Naive B cell (primary cell): ENCODE measurements at regions not wholly inside any gene's neighbourhood (a gene's known extent, or its start where the extent isn't known, plus 50 kb on each side); places are given as distances from the start of the nearest gene placed in this dataset.
A peak's percentile ranks its signal among the peaks of the same experiment; 100 is the strongest.

Experiments used
- ATAC-seq, 2 donors: fragments of 150-1000 bp; cut with Tn5 transposase; 2 replicates each; pipeline ENCODE4 v1.10.0; 2021; ENCODE audit warnings: low read depth in 2 of 2, mild to moderate bottlenecking in 2 of 2, moderate library complexity in 2 of 2
- DNase-seq: peaks from one replicate; pipeline ENCODE4 v3.0.0; 2022
- H3K27ac Mint-ChIP-seq, 6 donors: one replicate each; pipeline ENCODE4 v1.8.0; 2020 to 2022; ENCODE audit warnings: mild to moderate bottlenecking in 6 of 6, mixed read lengths in 6 of 6, moderate library complexity in 5 of 6, inconsistent platforms in 2 of 6
- H3K27me3 Mint-ChIP-seq, 3 donors: one replicate each; pipeline ENCODE4 v1.8.0; 2021 to 2022; ENCODE audit warnings: mixed read lengths in 3 of 3, mild to moderate bottlenecking in 1 of 3
- H3K36me3 Mint-ChIP-seq, 2 donors: one replicate each; pipeline ENCODE4 v1.8.0; 2020 to 2022; ENCODE audit warnings: mixed read lengths in 2 of 2, inconsistent platforms in 1 of 2, mild to moderate bottlenecking in 1 of 2
- H3K4me1 Mint-ChIP-seq, 3 donors: one replicate each; pipeline ENCODE4 v1.8.0; 2020 to 2022; ENCODE audit warnings: mixed read lengths in 3 of 3, inconsistent platforms in 1 of 3, mild to moderate bottlenecking in 1 of 3, moderate library complexity in 1 of 3
- H3K4me3 Mint-ChIP-seq, 8 donors: one replicate each; pipeline ENCODE4 v1.8.0; 2020 to 2022; ENCODE audit warnings: mild to moderate bottlenecking in 8 of 8, mixed read lengths in 8 of 8, moderate library complexity in 8 of 8, inconsistent platforms in 2 of 8
- H3K9me3 Mint-ChIP-seq, 7 donors: one replicate each; pipeline ENCODE4 v1.8.0; 2020 to 2022; ENCODE audit warnings: mixed read lengths in 7 of 7, mild to moderate bottlenecking in 5 of 7, inconsistent platforms in 2 of 7, moderate library complexity in 1 of 7

GRCh38 chr7:96836456-96836855 is 126.8 kb upstream of the SEM1 start:
- peak overlapping the region in 4 of 8 donors; percentile 7 to 50 (median 20) for H3K4me3 Mint-ChIP-seq
- H3K27ac Mint-ChIP-seq, result no peak overlapping the region
- H3K4me1 Mint-ChIP-seq, result peaks cover 0 to 15% (median 11%) of the 10 kb centered on the region in 3 donors
- H3K9me3 Mint-ChIP-seq, result no peaks in the 10 kb centered on the region
- ATAC-seq (no peak), DNase-seq (no peak)
- H3K36me3 Mint-ChIP-seq, result no peaks in the 10 kb centered on the region
- no peaks in the 10 kb centered on the region for H3K27me3 Mint-ChIP-seq

GRCh38 chr7:96837593-96837992 is 127.9 kb upstream of the SEM1 start:
- no peak overlapping the region for H3K27ac Mint-ChIP-seq
- H3K36me3 Mint-ChIP-seq, result no peaks in the 10 kb centered on the region
- H3K4me1 Mint-ChIP-seq, result peaks cover 0 to 15% (median 11%) of the 10 kb centered on the region in 3 donors
- no peak for ATAC-seq
- no peaks in the 10 kb centered on the region for H3K27me3 Mint-ChIP-seq
- DNase-seq, result no peak
- H3K4me3 Mint-ChIP-seq, result no peak overlapping the region
- H3K9me3 Mint-ChIP-seq, result no peaks in the 10 kb centered on the region

GRCh38 chr7:96838481-96838880 is 128.8 kb upstream of the SEM1 start:
- peak overlapping the region in 1 of 8 donors; percentile 17 for H3K4me3 Mint-ChIP-seq
- H3K27ac Mint-ChIP-seq, result peak overlapping the region in 1 of 6 donors; percentile 21
- H3K36me3 Mint-ChIP-seq, result no peaks in the 10 kb centered on the region
- peaks cover 0 to 15% (median 11%) of the 10 kb centered on the region in 3 donors for H3K4me1 Mint-ChIP-seq
- H3K27me3 Mint-ChIP-seq, result no peaks in the 10 kb centered on the region
- ATAC-seq (no peak), DNase-seq (no peak)
- no peaks in the 10 kb centered on the region for H3K9me3 Mint-ChIP-seq

GRCh38 chr7:96855139-96855538 is 145.5 kb upstream of the SEM1 start:
- Mint-ChIP-seq H3K4me3 (no peak overlapping the region), H3K27me3 (peaks cover 0 to 4% (median 0%) of the 10 kb centered on the region in 3 donors), H3K9me3 (peaks cover 0 to 2% (median under 1%) of the 10 kb centered on the region in 7 donors), H3K27ac (no peak overlapping the region), H3K36me3 (no peaks in the 10 kb centered on the region), H3K4me1 (no peaks in the 10 kb centered on the region)
- no peak for DNase-seq
- ATAC-seq, result no peak

- H3K36me3 Mint-ChIP-seq, result no peaks in the 10 kb centered on the region
- no peak for ATAC-seq
- no peak overlapping the region for H3K27ac Mint-ChIP-seq
- DNase-seq, result no peak
- peaks cover 0 to 6% (median 2%) of the 10 kb centered on the region in 7 donors for H3K9me3 Mint-ChIP-seq
- peaks cover 0 to 4% (median 0%) of the 10 kb centered on the region in 3 donors for H3K27me3 Mint-ChIP-seq
- H3K4me1 Mint-ChIP-seq, result no peaks in the 10 kb centered on the region
- H3K4me3 Mint-ChIP-seq, result no peak overlapping the region
These were observed 146.0 kb upstream of the SEM1 start for GRCh38 chr7:96855691-96856090.

GRCh38 chr7:96869538-96869937 is 135.8 kb upstream of the DLX6 start:
- DNase-seq (no peak), ATAC-seq (no peak)
- no peak overlapping the region for H3K4me3 Mint-ChIP-seq
- H3K27me3 Mint-ChIP-seq, result peaks cover 0 to 5% (median 4%) of the 10 kb centered on the region in 3 donors
- H3K4me1 Mint-ChIP-seq, result no peaks in the 10 kb centered on the region
- no peaks in the 10 kb centered on the region for H3K36me3 Mint-ChIP-seq
- no peak overlapping the region for H3K27ac Mint-ChIP-seq
- peaks cover 0 to 2% (median 0%) of the 10 kb centered on the region in 7 donors for H3K9me3 Mint-ChIP-seq

GRCh38 chr7:96870185-96870584 is 135.2 kb upstream of the DLX6 start:
- no peaks in the 10 kb centered on the region for H3K4me1 Mint-ChIP-seq
- no peak for ATAC-seq
- H3K36me3 Mint-ChIP-seq, result no peaks in the 10 kb centered on the region
- H3K9me3 Mint-ChIP-seq, result peaks cover 0 to 2% (median 0%) of the 10 kb centered on the region in 7 donors
- no peak overlapping the region for H3K4me3 Mint-ChIP-seq
- no peak overlapping the region for H3K27ac Mint-ChIP-seq
- DNase-seq, result no peak
- H3K27me3 Mint-ChIP-seq, result peaks cover 0 to 5% (median 4%) of the 10 kb centered on the region in 3 donors

- Mint-ChIP-seq H3K36me3 (no peaks in the 10 kb centered on the region), H3K4me1 (no peaks in the 10 kb centered on the region), H3K4me3 (no peak overlapping the region), H3K27ac (no peak overlapping the region), H3K27me3 (peaks cover 0 to 5% (median 4%) of the 10 kb centered on the region in 3 donors), H3K9me3 (peaks cover 0 to 2% (median 0%) of the 10 kb centered on the region in 7 donors)
- no peak for ATAC-seq
- DNase-seq, result no peak
These were observed 134.4 kb upstream of the DLX6 start for GRCh38 chr7:96870934-96871333.

GRCh38 chr7:96887426-96887825 is 117.9 kb upstream of the DLX6 start:
- Mint-ChIP-seq H3K9me3 (peaks cover 0 to 5% (median 0%) of the 10 kb centered on the region in 7 donors), H3K27me3 (no peaks in the 10 kb centered on the region), H3K36me3 (no peaks in the 10 kb centered on the region), H3K4me1 (no peaks in the 10 kb centered on the region), H3K4me3 (no peak overlapping the region), H3K27ac (no peak overlapping the region)
- DNase-seq, result no peak
- no peak for ATAC-seq

- Mint-ChIP-seq H3K4me3 (no peak overlapping the region), H3K27ac (no peak overlapping the region), H3K9me3 (no peaks in the 10 kb centered on the region), H3K4me1 (no peaks in the 10 kb centered on the region), H3K36me3 (no peaks in the 10 kb centered on the region), H3K27me3 (peaks cover 0 to 4% (median 0%) of the 10 kb centered on the region in 3 donors)
- ATAC-seq (no peak), DNase-seq (no peak)
These were observed 106.2 kb upstream of the DLX6 start for GRCh38 chr7:96899108-96899507.

GRCh38 chr7:96901822-96902445 is 103.4 kb upstream of the DLX6 start:
- ATAC-seq (no peak), DNase-seq (no peak)
- H3K4me1 Mint-ChIP-seq, result no peaks in the 10 kb centered on the region
- H3K9me3 Mint-ChIP-seq, result no peaks in the 10 kb centered on the region
- no peak overlapping the region for H3K4me3 Mint-ChIP-seq
- H3K36me3 Mint-ChIP-seq, result no peaks in the 10 kb centered on the region
- H3K27me3 Mint-ChIP-seq, result peaks cover 0 to 4% (median 0%) of the 10 kb centered on the region in 3 donors
- H3K27ac Mint-ChIP-seq, result no peak overlapping the region

- Mint-ChIP-seq H3K36me3 (no peaks in the 10 kb centered on the region), H3K4me1 (no peaks in the 10 kb centered on the region), H3K9me3 (no peaks in the 10 kb centered on the region), H3K4me3 (no peak overlapping the region), H3K27me3 (peaks cover 0 to 4% (median 0%) of the 10 kb centered on the region in 3 donors), H3K27ac (no peak overlapping the region)
- DNase-seq (no peak), ATAC-seq (no peak)
These were observed 101.4 kb upstream of the DLX6 start for GRCh38 chr7:96903906-96904305.

GRCh38 chr7:96910486-96910885 is 94.9 kb upstream of the DLX6 start:
- Mint-ChIP-seq H3K4me3 (no peak overlapping the region), H3K27me3 (peaks cover 0 to 5% (median 4%) of the 10 kb centered on the region in 3 donors), H3K4me1 (no peaks in the 10 kb centered on the region), H3K9me3 (peaks cover 0 to 2% (median 0%) of the 10 kb centered on the region in 7 donors), H3K27ac (no peak overlapping the region), H3K36me3 (no peaks in the 10 kb centered on the region)
- no peak for DNase-seq
- ATAC-seq, result no peak

GRCh38 chr7:96915029-96915428 is 90.3 kb upstream of the DLX6 start:
- H3K9me3 Mint-ChIP-seq, result peaks cover 0 to 4% (median 0%) of the 10 kb centered on the region in 7 donors
- no peak overlapping the region for H3K27ac Mint-ChIP-seq
- no peak overlapping the region for H3K4me3 Mint-ChIP-seq
- H3K27me3 Mint-ChIP-seq, result peaks cover 0 to 5% (median 4%) of the 10 kb centered on the region in 3 donors
- no peak for DNase-seq
- H3K4me1 Mint-ChIP-seq, result no peaks in the 10 kb centered on the region
- no peak for ATAC-seq
- no peaks in the 10 kb centered on the region for H3K36me3 Mint-ChIP-seq
